ENCODE measurements at regions not wholly inside any gene's neighbourhood (a gene's known extent, or its start where the extent isn't known, plus 50 kb on each side); places are given as distances from the start of the nearest gene placed in this dataset.
A peak's percentile ranks its signal among the peaks of the same experiment; 100 is the strongest.

DNA sequence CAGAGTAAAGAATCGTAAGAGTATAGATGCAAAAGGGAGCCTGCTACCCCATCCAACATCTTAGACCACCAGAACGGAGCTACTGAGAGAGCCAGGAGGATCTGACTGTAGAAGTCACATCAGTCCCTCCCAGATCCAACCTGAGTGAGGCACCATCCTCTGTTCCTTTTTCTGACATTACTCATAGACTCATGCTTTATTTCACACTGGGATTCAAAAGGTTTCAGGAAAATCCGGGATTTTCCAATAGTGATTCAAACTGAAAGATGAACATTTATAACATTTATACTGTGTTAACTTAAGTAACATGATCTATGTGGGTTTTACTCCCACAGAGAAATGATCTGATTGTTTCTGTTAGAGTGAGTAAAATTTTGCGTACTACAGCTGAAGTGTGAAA lies 868.6 kb upstream of the GJE1 start:
- H3K27ac ChIP-seq: no peak overlapping the region
- BruUV-seq (replicated peaks): no TSS peak
- H2AFZ ChIP-seq: peak overlapping the region; percentile 60; the same call in 1 of the 2 replicates

DNA sequence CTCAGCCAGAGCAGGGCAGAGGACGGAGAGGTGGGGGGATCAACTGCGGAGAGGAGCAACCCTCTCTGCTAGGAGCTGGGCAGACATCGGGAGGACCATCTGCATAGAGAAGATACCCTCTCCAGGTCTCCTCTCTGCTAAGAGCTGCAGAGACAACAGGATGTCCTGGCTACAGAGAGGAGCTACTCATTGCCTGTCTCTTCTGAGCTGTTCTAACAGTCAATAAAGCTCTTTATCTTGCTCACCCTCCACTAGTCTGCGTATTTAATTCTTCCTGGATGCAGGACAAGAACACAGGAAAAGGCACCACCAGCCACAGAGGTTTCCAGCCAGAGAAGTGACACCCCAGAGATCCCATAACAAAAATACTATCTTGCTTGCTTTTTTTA lies 871.1 kb upstream of the GJE1 start:
- H2AFZ ChIP-seq: no peak overlapping the region
- no peak for TF ChIP-seq EZH2 (IDR thresholded peaks at IDR 0.05; ENCODE audit: low read depth)
- TF ChIP-seq, protein P1, sequence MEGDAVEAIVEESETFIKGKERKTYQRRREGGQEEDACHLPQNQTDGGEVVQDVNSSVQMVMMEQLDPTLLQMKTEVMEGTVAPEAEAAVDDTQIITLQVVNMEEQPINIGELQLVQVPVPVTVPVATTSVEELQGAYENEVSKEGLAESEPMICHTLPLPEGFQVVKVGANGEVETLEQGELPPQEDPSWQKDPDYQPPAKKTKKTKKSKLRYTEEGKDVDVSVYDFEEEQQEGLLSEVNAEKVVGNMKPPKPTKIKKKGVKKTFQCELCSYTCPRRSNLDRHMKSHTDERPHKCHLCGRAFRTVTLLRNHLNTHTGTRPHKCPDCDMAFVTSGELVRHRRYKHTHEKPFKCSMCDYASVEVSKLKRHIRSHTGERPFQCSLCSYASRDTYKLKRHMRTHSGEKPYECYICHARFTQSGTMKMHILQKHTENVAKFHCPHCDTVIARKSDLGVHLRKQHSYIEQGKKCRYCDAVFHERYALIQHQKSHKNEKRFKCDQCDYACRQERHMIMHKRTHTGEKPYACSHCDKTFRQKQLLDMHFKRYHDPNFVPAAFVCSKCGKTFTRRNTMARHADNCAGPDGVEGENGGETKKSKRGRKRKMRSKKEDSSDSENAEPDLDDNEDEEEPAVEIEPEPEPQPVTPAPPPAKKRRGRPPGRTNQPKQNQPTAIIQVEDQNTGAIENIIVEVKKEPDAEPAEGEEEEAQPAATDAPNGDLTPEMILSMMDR (conservative IDR thresholded peaks at IDR 0.05): no peak
- H3K9me3 ChIP-seq (ENCODE audit: insufficient read depth, low read depth): 0 out of 2 replicates have a peak, but pooled peaks cover under 1% of the 10 kb centered on the region
- H3K4me3 ChIP-seq: no peak overlapping the region
- no peaks in the 10 kb centered on the region for H3F3A ChIP-seq (ENCODE audit: insufficient read depth, low read depth)
- H4K20me1 ChIP-seq (ENCODE audit: insufficient read depth): no peaks in the 10 kb centered on the region
- H3K9me2 ChIP-seq (ENCODE audit: insufficient read depth): 0 out of 2 replicates have a peak, but pooled peaks cover 5% of the 10 kb centered on the region
- BruUV-seq (replicated peaks): no TSS peak
- H3K27ac ChIP-seq: no peak overlapping the region
- H3K36me3 ChIP-seq (ENCODE audit: low read depth): no peaks in the 10 kb centered on the region
- H3K4me1 ChIP-seq (replicated peaks; ENCODE audit: insufficient read depth): no peaks in the 10 kb centered on the region; the same call in 1 of the 2 replicates
- no peak overlapping the region for H3K4me2 ChIP-seq
- H3K79me2 ChIP-seq (ENCODE audit: low read depth): no peaks in the 10 kb centered on the region
- intact Hi-C loops (cut with micrococcal nuclease; ENCODE audit: unreplicated experiment): no loop called here
- ChIA-PET CTCF (no interaction called here), POLR2A (ENCODE audit: unreplicated experiment) (no interaction called here)
- H3K27me3 ChIP-seq (ENCODE audit: insufficient read depth, low read depth): no peaks in the 10 kb centered on the region
- DNase-seq: no peak

More for the DNA sequence above, 868.6 kb upstream of the GJE1 start:
- Histone ChIP-seq H3K27me3 (ENCODE audit: insufficient read depth, low read depth) (no peaks in the 10 kb centered on the region), H3K4me2 (no peak overlapping the region), H3K4me1 (replicated peaks; ENCODE audit: insufficient read depth) (no peaks in the 10 kb centered on the region; the same call in 1 of the 2 replicates), H3K4me3 (no peak overlapping the region), H3K9me2 (ENCODE audit: insufficient read depth) (no peaks in the 10 kb centered on the region), H3K36me3 (ENCODE audit: low read depth) (no peaks in the 10 kb centered on the region), H3F3A (ENCODE audit: insufficient read depth, low read depth) (no peaks in the 10 kb centered on the region), H4K20me1 (ENCODE audit: insufficient read depth) (no peaks in the 10 kb centered on the region), H3K79me2 (ENCODE audit: low read depth) (no peaks in the 10 kb centered on the region), H3K9me3 (ENCODE audit: insufficient read depth, low read depth) (0 out of 2 replicates have a peak, but pooled peaks cover 3% of the 10 kb centered on the region)
- ChIA-PET CTCF (no interaction called here), POLR2A (ENCODE audit: unreplicated experiment) (no interaction called here)
- no peak for DNase-seq
- intact Hi-C loops (cut with micrococcal nuclease; ENCODE audit: unreplicated experiment): no loop called here
- TF ChIP-seq, protein P1 (conservative IDR thresholded peaks at IDR 0.05): no peak
- no peak for TF ChIP-seq EZH2 (IDR thresholded peaks at IDR 0.05; ENCODE audit: low read depth)

DNA sequence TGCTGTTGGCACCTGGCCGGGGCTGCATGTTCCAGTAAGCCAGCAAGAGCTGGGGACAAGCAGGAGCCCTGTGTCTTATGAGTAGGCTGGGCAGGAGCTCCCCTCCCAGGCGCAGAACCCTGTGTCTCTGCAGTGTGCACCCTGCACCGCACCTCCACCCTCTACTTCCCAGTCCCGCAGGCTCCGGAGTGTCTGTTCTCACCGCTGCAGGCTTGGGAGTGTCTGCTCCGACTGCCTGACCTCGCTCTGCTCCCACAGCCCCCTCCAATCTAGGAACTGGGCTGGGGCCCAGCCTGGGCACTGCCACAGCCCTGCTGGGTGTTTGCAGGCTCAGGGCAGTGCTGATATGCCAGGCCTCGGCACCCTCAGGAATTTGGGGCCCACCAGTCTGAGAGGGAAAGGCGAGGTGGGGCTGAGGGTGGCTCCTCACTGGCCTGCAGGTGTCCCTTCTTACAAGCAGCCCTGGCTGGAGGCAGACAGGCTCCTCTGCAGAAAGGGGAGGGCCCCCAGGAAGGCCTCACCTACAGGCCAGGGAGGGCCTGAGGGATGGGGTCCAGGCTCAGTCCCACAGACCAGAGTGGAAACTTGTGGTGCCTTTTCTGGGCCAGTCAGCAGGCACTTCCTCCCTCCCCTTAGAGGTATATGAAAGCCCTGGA lies 871.6 kb upstream of the GJE1 start:
- CTCF ChIA-PET: no interaction called here
- Histone ChIP-seq H2AFZ (no peak overlapping the region), H3K27ac (no peak overlapping the region), H3K4me3 (no peak overlapping the region), H3F3A (ENCODE audit: insufficient read depth, low read depth) (no peaks in the 10 kb centered on the region), H3K9me3 (ENCODE audit: insufficient read depth, low read depth) (no peaks in the 10 kb centered on the region), H4K20me1 (ENCODE audit: insufficient read depth) (no peaks in the 10 kb centered on the region), H3K4me1 (replicated peaks; ENCODE audit: insufficient read depth) (no peaks in the 10 kb centered on the region; the same call in 1 of the 2 replicates), H3K79me2 (ENCODE audit: low read depth) (no peaks in the 10 kb centered on the region), H3K4me2 (no peak overlapping the region), H3K36me3 (ENCODE audit: low read depth) (no peaks in the 10 kb centered on the region), H3K27me3 (ENCODE audit: insufficient read depth, low read depth) (no peaks in the 10 kb centered on the region), H3K9me2 (ENCODE audit: insufficient read depth) (0 out of 2 replicates have a peak, but pooled peaks cover 5% of the 10 kb centered on the region)
- POLR2A ChIA-PET (ENCODE audit: unreplicated experiment): no interaction called here
- no peak for DNase-seq
- intact Hi-C loops (cut with micrococcal nuclease; ENCODE audit: unreplicated experiment): no loop called here
- no TSS peak for BruUV-seq (replicated peaks)
- no peak for TF ChIP-seq EZH2 (IDR thresholded peaks at IDR 0.05; ENCODE audit: low read depth)
- TF ChIP-seq, protein P1 (conservative IDR thresholded peaks at IDR 0.05): no peak

All from PC-9 (cell line).